Neural progenitor cell (in vitro differentiated cells): ENCODE measurements at regions not wholly inside any gene's neighbourhood (a gene's known extent, or its start where the extent isn't known, plus 50 kb on each side); places are given as distances from the start of the nearest gene placed in this dataset.

Experiments used
- DNase-seq: peaks from one replicate; pipeline ENCODE4 v3.0.0-alpha.2; 2016; ENCODE audit warnings: low spot score
- H2AFZ ChIP-seq: fragments of 200-600 bp; sonication (generic); replicated peaks from 2 replicates; pipeline ENCODE4 v1.6.1; 2016; ENCODE audit warnings: antibody characterized with exemption
- H3F3A ChIP-seq: fragments of 200-600 bp; sonication (generic); 2 replicates; pipeline ENCODE4 v1.6.1; 2016; ENCODE audit warnings: antibody characterized with exemption, low read depth
- H3K27ac ChIP-seq: fragments of 200-600 bp; sonication (generic); 2 replicates; pipeline ENCODE4 v1.5.1; 2016; ENCODE audit warnings: mild to moderate bottlenecking
- H3K27me3 ChIP-seq: fragments of 200-600 bp; sonication (generic); 2 replicates; pipeline ENCODE4 v1.6.1; 2016; ENCODE audit warnings: mild to moderate bottlenecking, moderate library complexity
- H3K36me3 ChIP-seq: fragments of 200-600 bp; sonication (generic); 2 replicates; pipeline ENCODE4 v1.5.1; 2016
- H3K4me1 ChIP-seq: fragments of 200-600 bp; sonication (generic); 2 replicates; pipeline ENCODE4 v1.6.1; 2016; ENCODE audit warnings: mixed run types
- H3K4me2 ChIP-seq: fragments of 200-600 bp; sonication (generic); 2 replicates; pipeline ENCODE4 v1.6.1; 2016
- H3K4me3 ChIP-seq: fragments of 200-600 bp; sonication (generic); 2 replicates; pipeline ENCODE4 v1.5.1; 2016
- H3K79me2 ChIP-seq: fragments of 200-600 bp; sonication (generic); 2 replicates; pipeline ENCODE4 v1.6.1; 2016; ENCODE audit warnings: low read depth
- H3K9ac ChIP-seq: fragments of 200-600 bp; sonication (generic); 2 replicates; pipeline ENCODE4 v1.6.1; 2016
- H3K9me3 ChIP-seq: fragments of 200-600 bp; sonication (generic); 2 replicates; pipeline ENCODE4 v1.5.1; 2016; ENCODE audit warnings: low read depth
- H4K20me1 ChIP-seq: fragments of 200-600 bp; sonication (generic); 2 replicates; pipeline ENCODE4 v1.6.1; 2016; ENCODE audit warnings: low read depth
- H3K27ac Mint-ChIP-seq: 3 replicates; pipeline ENCODE4 v1.8.0; 2021; ENCODE audit warnings: mixed read lengths
- H3K27me3 Mint-ChIP-seq: 2 replicates; pipeline ENCODE4 v1.8.0; 2022; ENCODE audit warnings: low read depth, mild to moderate bottlenecking, inconsistent platforms, moderate library complexity, mixed read lengths; ENCODE audit not compliant: insufficient read depth
- H3K36me3 Mint-ChIP-seq: 3 replicates; pipeline ENCODE4 v1.8.0; 2021; ENCODE audit warnings: mixed read lengths
- H3K4me1 Mint-ChIP-seq: 3 replicates; pipeline ENCODE4 v1.8.0; 2021; ENCODE audit warnings: mixed read lengths
- H3K4me3 Mint-ChIP-seq: 3 replicates; pipeline ENCODE4 v1.8.0; 2021; ENCODE audit warnings: mild to moderate bottlenecking, moderate library complexity, mixed read lengths
- H3K9me3 Mint-ChIP-seq: 3 replicates; pipeline ENCODE4 v1.8.0; 2020; ENCODE audit warnings: mixed read lengths
- EZH2 ChIP-seq: fragments of 200-600 bp; sonication (generic); IDR thresholded peaks from 2 replicates; pipeline ENCODE4 v1.6.1; 2017; ENCODE audit warnings: antibody characterized with exemption, mild to moderate bottlenecking, moderate library complexity
- EZH2phosphoT487 ChIP-seq: fragments of 200-600 bp; sonication (generic); IDR thresholded peaks from 2 replicates; pipeline ENCODE4 v1.6.1; 2017; ENCODE audit warnings: antibody characterized with exemption
- TF ChIP-seq, protein P1 (sequence below): fragments of 200-600 bp; sonication (generic); IDR thresholded peaks from 2 replicates; pipeline ENCODE4 v1.5.1; 2017; ENCODE audit warnings: antibody characterized with exemption, mild to moderate bottlenecking

DNA sequence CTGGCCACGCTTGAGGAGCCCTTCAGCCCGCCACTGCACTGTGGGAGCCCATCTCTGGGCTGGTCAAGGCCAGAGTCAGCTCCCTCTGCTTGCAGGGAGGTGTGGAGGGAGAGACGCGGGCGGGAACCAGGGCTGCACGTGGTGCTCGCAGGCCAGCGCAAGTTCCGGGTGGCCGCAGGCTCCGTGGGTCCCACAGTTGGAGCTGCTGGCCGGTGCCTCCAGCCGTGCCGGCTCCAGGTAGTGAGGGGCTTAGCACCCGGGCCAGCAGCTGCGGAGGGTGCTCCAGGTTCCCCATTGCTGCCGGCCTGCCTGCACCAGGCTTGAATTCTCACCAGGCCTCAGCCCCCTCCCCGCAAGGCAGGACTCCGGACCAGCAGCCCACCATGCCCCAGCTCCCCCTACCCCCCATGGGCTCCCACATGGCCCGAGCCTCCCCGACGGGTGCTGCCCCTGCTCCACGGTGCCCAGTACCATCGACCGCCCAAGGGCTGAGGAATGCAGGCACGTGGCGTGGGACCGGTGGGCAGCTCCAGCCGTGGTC, 192.8 kb upstream of the IZUMO3 start:
- Mint-ChIP-seq H3K27me3 (no peaks in the 10 kb centered on the region), H3K9me3 (peaks cover 7% of the 10 kb centered on the region)

GRCh38 chr9:24731754-24732153, 186.1 kb upstream of the IZUMO3 start:
- DNase-seq = no peak
- H3K27me3 ChIP-seq = no peaks in the 10 kb centered on the region
- H2AFZ ChIP-seq = no peak overlapping the region
- Mint-ChIP-seq H3K27ac (no peak overlapping the region), H3K27me3 (no peaks in the 10 kb centered on the region), H3K36me3 (no peaks in the 10 kb centered on the region), H3K9me3 (no peaks in the 10 kb centered on the region), H3K4me1 (no peaks in the 10 kb centered on the region), H3K4me3 (no peak overlapping the region)
- no peaks in the 10 kb centered on the region for H3K4me1 ChIP-seq
- H3K27ac ChIP-seq = no peak overlapping the region
- H4K20me1 ChIP-seq = no peaks in the 10 kb centered on the region
- TF ChIP-seq EZH2 = no peak
- TF ChIP-seq, protein P1, sequence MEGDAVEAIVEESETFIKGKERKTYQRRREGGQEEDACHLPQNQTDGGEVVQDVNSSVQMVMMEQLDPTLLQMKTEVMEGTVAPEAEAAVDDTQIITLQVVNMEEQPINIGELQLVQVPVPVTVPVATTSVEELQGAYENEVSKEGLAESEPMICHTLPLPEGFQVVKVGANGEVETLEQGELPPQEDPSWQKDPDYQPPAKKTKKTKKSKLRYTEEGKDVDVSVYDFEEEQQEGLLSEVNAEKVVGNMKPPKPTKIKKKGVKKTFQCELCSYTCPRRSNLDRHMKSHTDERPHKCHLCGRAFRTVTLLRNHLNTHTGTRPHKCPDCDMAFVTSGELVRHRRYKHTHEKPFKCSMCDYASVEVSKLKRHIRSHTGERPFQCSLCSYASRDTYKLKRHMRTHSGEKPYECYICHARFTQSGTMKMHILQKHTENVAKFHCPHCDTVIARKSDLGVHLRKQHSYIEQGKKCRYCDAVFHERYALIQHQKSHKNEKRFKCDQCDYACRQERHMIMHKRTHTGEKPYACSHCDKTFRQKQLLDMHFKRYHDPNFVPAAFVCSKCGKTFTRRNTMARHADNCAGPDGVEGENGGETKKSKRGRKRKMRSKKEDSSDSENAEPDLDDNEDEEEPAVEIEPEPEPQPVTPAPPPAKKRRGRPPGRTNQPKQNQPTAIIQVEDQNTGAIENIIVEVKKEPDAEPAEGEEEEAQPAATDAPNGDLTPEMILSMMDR = no peak
- TF ChIP-seq EZH2phosphoT487 = no peak
- no peaks in the 10 kb centered on the region for H3K36me3 ChIP-seq
- no peaks in the 10 kb centered on the region for H3K79me2 ChIP-seq
- no peak overlapping the region for H3K4me3 ChIP-seq
- H3K9me3 ChIP-seq = no peaks in the 10 kb centered on the region
- no peaks in the 10 kb centered on the region for H3F3A ChIP-seq
- H3K9ac ChIP-seq = no peak overlapping the region
- no peak overlapping the region for H3K4me2 ChIP-seq

More for the DNA sequence above, 192.8 kb upstream of the IZUMO3 start:
- no peak for DNase-seq
- Histone ChIP-seq H3K36me3 (no peaks in the 10 kb centered on the region), H3K27ac (no peak overlapping the region), H3K4me3 (no peak overlapping the region), H2AFZ (no peak overlapping the region), H3K9ac (no peak overlapping the region), H3F3A (no peaks in the 10 kb centered on the region), H4K20me1 (no peaks in the 10 kb centered on the region), H3K9me3 (no peaks in the 10 kb centered on the region), H3K27me3 (no peaks in the 10 kb centered on the region), H3K79me2 (no peaks in the 10 kb centered on the region), H3K4me2 (no peak overlapping the region), H3K4me1 (no peaks in the 10 kb centered on the region)
- Mint-ChIP-seq H3K36me3 (no peaks in the 10 kb centered on the region), H3K4me3 (no peak overlapping the region), H3K27ac (no peak overlapping the region), H3K4me1 (no peaks in the 10 kb centered on the region)
- TF ChIP-seq, protein P1 = no peak

DNA sequence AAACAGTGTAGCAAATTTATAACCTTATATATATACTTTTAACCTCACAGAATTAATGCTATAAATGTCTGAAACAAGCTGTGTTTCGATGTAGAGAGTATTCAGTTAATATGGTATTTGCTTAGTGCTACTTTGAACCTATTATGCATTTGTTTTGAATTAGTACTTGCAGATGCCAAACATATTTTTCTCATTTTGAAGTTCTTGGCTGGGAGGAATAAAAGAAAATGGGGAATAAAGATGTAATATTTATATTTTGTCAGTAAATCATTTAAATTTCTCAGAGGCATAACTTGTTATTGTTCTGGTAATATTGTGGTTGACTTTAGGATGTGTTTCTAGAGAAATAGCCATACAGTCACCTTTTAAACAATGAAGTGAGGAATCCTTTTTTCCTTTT, 175.9 kb upstream of the IZUMO3 start:
- Mint-ChIP-seq H3K27ac (no peak overlapping the region), H3K36me3 (peaks cover 3% of the 10 kb centered on the region)
- H4K20me1 ChIP-seq = no peaks in the 10 kb centered on the region

More for the DNA sequence above, 175.9 kb upstream of the IZUMO3 start:
- H3K27ac ChIP-seq = no peak overlapping the region
- DNase-seq = no peak
- Mint-ChIP-seq H3K4me1 (peaks cover 4% of the 10 kb centered on the region), H3K4me3 (no peak overlapping the region), H3K27me3 (no peaks in the 10 kb centered on the region), H3K9me3 (peaks cover 4% of the 10 kb centered on the region)
- H3K4me1 ChIP-seq = no peaks in the 10 kb centered on the region
- no peaks in the 10 kb centered on the region for H3K27me3 ChIP-seq
- H3F3A ChIP-seq = no peaks in the 10 kb centered on the region
- no peak overlapping the region for H3K4me3 ChIP-seq
- H3K36me3 ChIP-seq = no peaks in the 10 kb centered on the region
- no peaks in the 10 kb centered on the region for H3K79me2 ChIP-seq
- no peaks in the 10 kb centered on the region for H3K9me3 ChIP-seq
- H3K9ac ChIP-seq = no peak overlapping the region
- H2AFZ ChIP-seq = no peak overlapping the region
- no peak overlapping the region for H3K4me2 ChIP-seq
- TF ChIP-seq EZH2phosphoT487 (no peak), EZH2 (no peak)
- TF ChIP-seq, protein P1 = no peak
